NCI-H82 (cell line): ENCODE measurements at regions not wholly inside any gene's neighbourhood (a gene's known extent, or its start where the extent isn't known, plus 50 kb on each side); places are given as distances from the start of the nearest gene placed in this dataset.

Source experiments
- DNase-seq: peaks from one replicate; lab custom pipeline; 2025; lab: John Stamatoyannopoulos, UW

GRCh38 chr13:74794582-74794981 is 660.4 kb upstream of the KLF12 start:
- peak; percentile 19 for DNase-seq

GRCh38 chr13:74794147-74794546 is 659.9 kb upstream of the KLF12 start:
- DNase-seq, result peak; percentile 83

- no peak for DNase-seq
Observed at GRCh38 chr13:74784959-74785358, 650.8 kb upstream of the KLF12 start.

- no peak for DNase-seq
Observed at GRCh38 chr13:74778946-74779345, 644.7 kb upstream of the KLF12 start.

- DNase-seq, result no peak
Observed at GRCh38 chr13:74778087-74778486, 643.9 kb upstream of the KLF12 start.

- DNase-seq, result no peak
Observed at GRCh38 chr13:74774264-74774663, 640.1 kb upstream of the KLF12 start.

- no peak for DNase-seq
Observed at GRCh38 chr13:74773248-74773647, 639.0 kb upstream of the KLF12 start.

- DNase-seq, result no peak
Observed at GRCh38 chr13:74771964-74772363, 637.8 kb upstream of the KLF12 start.

- no peak for DNase-seq
Observed at GRCh38 chr13:74770361-74770760, 636.2 kb upstream of the KLF12 start.

- no peak for DNase-seq
Observed at GRCh38 chr13:74769333-74769732, 635.1 kb upstream of the KLF12 start.

GRCh38 chr13:74768521-74769085 is 634.4 kb upstream of the KLF12 start:
- DNase-seq, result no peak

GRCh38 chr13:74767050-74767449 is 632.8 kb upstream of the KLF12 start:
- DNase-seq, result no peak

- no peak for DNase-seq
Observed at GRCh38 chr13:74765955-74766354, 631.8 kb upstream of the KLF12 start.

GRCh38 chr13:74761801-74762757 is 627.9 kb upstream of the KLF12 start:
- DNase-seq, result no peak

GRCh38 chr13:74758188-74758587 is 624.0 kb upstream of the KLF12 start:
- no peak for DNase-seq

GRCh38 chr13:74755065-74755464 is 620.9 kb upstream of the KLF12 start:
- DNase-seq, result no peak

- DNase-seq, result peak; percentile 98
Observed at GRCh38 chr13:74751739-74752138, 617.5 kb upstream of the KLF12 start.

GRCh38 chr13:74747186-74747955 is 613.2 kb upstream of the KLF12 start:
- no peak for DNase-seq

GRCh38 chr13:74743992-74744391 is 609.8 kb upstream of the KLF12 start:
- peak; percentile 79 for DNase-seq

- no peak for DNase-seq
Observed at GRCh38 chr13:74741732-74742131, 607.5 kb upstream of the KLF12 start.

GRCh38 chr13:74732736-74733385 is 598.7 kb upstream of the KLF12 start:
- no peak for DNase-seq

- no peak for DNase-seq
Observed at GRCh38 chr13:74731731-74732130, 597.5 kb upstream of the KLF12 start.
